ENCODE measurements at regions not wholly inside any gene's neighbourhood (a gene's known extent, or its start where the extent isn't known, plus 50 kb on each side); places are given as distances from the start of the nearest gene placed in this dataset.

DNA sequence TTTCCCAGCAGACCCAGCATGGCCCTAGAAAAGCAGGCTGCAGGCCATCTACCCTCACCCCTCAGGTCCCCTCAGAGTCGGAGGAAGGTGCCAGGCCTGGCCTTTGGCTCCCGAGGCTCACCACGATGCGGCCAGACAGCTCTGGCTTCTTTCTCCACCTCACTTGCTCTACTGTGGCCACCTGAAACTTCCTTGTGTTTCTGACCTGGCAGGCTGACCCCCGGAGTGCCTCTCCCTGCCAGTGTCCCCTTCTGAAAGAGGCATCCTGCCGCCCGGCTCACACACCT is 375.0 kb upstream of the HS6ST1 start:
- DNase-seq (ENCODE audit: low spot score), result no peak
- intact Hi-C loops (cut with DNase I), result no loop called here

DNA sequence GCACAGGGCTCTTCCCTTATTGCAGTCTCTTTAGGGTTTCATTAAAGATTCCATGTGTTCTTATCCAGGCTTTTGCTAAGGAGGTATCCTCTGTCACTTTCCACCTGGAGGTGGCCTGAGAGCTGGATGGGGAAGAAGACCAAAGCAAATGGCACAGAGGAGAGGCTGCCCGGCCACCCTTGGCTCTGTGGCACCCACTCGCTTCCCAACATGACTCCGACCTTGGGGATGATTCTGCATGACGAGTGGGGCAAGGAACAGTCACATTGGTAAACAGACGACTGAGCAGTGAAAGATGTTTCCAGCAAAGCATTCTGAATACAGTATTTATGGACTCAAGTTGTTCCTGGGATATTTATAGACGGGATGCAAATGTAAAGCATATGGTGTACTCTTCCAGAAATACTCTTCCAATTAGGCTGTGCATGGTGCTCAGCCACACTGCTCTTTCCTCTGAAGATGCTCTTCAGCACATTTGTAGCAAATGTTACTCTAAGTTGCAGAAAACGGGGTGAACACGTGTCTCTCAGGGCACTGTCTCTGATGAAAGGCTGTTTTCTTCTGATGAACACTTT is 377.1 kb upstream of the HS6ST1 start:
- intact Hi-C loops (cut with DNase I), result no loop called here

DNA sequence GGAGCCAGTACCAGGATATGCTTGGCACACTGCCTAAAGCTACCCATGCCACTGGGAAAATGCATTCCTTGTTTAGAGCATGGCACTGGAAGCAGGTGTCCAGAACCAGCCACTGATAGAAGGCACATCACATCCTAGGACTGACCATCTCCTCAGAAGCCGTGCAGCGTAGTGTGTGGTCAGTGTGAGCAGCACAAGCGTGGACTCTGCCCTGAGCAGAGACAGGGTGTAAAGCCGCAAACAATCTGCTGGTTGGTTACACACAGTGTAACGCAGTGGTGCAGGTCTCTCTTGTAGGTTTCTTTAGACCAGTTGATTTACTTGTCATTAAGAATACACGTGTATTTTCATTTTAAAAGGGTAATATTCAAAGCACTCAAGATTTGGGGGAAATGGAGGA is 377.8 kb upstream of the HS6ST1 start:
- intact Hi-C loops (cut with DNase I), result no loop called here
- no peak for DNase-seq (ENCODE audit: low spot score)

More for the DNA sequence above, 377.1 kb upstream of the HS6ST1 start:
- no peak for DNase-seq (ENCODE audit: low spot score)

DNA sequence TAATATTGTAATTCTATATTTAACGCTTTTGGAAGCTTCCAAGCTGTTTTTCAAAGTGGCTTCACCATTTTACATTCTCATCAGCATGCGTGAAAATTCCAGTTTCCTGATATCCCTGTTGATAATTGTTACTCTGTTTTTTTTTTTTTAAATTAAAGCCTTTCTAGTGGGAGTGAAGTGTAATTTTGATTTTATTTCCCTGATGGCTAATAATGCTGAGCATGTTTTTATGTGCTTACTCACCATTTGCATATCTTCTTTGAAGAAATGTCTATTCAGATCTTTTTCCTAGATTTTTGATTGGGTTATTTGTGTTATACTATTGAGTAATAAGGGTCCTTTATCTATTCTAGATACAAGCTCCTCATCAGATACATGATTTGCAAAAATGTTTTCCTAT is 382.8 kb upstream of the HS6ST1 start:
- intact Hi-C loops (cut with DNase I), result no loop called here
- DNase-seq (ENCODE audit: low spot score), result no peak

DNA sequence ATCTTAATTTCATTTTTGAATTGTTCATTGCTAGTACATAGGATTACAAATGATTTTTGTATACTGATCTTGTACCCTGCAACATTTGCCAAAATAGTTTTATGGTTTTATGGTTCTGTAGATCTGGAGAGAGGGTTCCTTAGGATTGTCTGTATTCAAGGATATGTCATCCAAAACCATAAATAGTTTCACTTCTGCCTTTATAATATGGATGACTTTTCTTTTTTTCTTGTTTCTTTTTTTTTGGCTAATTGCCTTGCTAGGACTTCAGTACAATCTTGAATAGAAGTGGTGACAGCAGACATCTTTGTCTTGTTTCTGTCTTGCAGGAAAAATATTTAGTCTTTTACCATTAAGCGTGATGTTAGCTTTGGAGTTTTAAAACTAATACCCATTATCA is 383.9 kb upstream of the HS6ST1 start:
- intact Hi-C loops (cut with DNase I), result no loop called here
- DNase-seq (ENCODE audit: low spot score), result no peak

DNA sequence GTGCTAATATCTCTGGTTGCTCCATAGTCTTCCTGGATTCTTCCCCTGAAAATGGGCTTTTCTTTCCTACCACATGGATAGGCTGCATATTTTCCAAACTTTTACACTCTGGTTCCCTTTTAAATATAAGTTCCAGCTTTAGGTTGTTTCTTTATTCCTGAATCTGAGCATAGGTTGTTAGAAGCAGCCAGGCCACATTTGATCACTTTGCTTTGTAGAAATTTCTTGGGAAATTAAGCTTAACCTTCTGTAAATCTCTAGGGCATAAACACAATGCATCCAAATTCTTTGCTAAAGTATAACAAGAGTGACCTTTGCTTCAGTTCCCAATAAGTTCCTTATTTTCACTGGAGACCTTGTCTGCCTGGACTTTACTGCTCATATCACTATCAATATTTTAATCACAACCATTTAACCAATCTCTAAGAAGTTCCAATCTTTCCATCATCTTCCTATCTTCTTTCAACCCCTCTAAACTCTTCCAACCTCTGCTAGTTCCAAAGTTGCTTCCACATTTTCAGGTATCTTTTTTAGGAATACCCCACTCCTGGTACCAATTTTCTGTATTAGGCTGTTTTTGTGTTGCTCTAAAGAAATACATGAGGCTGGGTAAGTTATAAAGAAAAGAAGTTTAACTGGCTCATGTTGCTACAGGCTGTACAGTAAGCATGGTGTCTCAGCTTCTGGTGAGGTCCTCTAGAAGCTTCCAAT is 389.6 kb upstream of the HS6ST1 start:
- intact Hi-C loops (cut with DNase I), result no loop called here
- DNase-seq (ENCODE audit: low spot score), result no peak

DNA sequence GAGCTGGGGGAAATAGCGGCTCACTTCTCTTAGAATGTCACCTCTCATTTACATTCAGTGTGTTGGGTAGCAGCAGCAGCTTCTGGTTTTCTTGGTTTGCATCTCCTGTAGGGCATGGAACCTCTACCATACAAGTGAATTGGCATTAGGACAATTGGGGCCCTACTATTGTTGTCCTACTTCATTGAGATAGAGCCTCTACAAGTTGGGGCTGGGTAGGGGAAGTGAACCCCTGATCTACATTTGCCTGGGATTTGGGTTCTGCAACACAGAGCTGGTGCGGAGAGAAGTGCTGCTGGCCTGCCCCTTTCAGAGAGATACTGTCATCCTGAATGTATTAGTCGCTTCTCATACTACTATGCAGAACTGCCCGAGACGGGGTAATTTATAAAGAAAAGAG is 391.6 kb upstream of the HS6ST1 start:
- intact Hi-C loops (cut with DNase I), result no loop called here
- DNase-seq (ENCODE audit: low spot score), result no peak

DNA sequence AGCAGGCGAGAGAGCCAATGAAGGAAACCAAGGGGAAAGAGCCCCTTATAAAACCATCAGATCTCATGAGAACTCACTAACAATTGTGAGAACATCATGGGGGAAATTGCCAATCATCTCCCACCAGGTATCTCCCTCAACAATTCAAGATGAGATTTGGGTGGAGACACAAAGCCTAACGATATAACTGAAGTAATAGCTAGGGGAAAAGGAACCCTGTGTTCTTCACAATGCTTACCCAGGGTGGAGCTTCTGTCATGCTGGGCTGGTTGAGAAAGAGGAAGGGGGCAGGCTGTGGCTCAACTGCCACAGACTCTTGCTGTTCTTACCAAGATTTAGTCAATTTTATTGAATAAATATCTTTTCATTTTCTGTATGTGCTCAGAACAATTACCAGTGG is 392.1 kb upstream of the HS6ST1 start:
- intact Hi-C loops (cut with DNase I), result no loop called here
- DNase-seq (ENCODE audit: low spot score), result no peak

DNA sequence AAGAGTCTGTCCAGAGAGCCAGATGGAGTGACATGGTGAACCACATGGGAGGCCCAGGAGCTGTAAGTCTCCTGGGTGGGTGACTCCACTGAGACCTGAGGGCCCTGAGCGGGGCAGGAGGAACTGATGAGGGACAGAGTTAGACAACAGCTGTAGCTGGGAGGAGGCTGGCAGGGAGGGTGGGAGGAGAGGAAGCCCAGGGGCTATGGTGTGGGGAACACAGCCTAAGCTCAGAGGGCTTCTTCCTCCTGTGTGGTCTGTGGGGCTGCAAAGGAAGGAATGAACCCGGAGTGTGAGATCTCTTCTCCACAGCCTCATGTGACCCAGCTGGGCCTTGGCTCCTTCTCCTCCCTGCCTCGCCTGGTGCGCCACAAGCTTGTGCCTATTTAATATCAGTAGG is 395.6 kb upstream of the HS6ST1 start:
- no peak for DNase-seq (ENCODE audit: low spot score)
- intact Hi-C loops (cut with DNase I), result no loop called here

DNA sequence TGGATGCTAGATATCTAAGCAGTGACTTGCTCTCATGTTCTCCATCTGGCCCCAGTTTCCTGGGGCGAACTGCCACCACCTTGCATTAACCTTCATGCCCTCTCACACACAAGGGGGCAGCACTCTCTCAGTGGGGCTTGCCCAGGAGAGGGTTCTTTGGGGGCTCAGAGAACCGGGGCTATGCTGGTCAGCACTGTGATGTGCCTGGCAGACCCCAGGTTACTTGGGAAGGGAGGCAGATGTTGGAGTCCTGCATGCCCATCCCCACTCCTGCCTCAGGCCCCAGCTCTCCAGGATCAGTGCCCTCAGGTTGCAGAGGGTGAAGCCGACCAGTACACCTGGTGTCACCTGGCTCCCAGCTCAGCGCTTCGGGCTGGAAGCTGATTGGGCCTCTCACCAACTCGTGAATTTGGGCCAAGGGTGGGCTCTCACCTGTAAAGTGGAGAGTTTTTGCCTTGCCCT is 396.2 kb upstream of the HS6ST1 start:
- DNase-seq (ENCODE audit: low spot score), result no peak
- intact Hi-C loops (cut with DNase I), result no loop called here

DNA sequence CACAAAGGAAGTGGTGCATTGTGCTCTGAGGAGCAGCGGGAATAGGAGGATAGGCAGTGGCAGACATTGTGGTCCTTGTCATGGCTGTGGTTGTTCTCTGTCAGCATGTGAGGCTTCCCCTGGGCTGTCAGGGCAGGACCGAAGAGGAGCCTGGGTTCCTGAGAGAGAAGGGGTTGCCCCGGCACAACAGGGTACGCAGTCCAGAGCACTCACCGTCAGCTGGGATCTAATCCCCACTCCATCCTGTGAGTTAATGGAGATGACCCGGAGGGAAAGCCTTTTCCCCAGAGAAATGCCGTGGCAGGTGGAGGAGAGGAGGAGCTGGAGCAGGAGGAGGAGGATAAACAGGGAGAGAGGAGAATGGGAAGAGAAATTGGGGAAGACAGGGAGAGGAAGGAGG is 396.7 kb upstream of the HS6ST1 start:
- no peak for DNase-seq (ENCODE audit: low spot score)
- intact Hi-C loops (cut with DNase I), result no loop called here

DNA sequence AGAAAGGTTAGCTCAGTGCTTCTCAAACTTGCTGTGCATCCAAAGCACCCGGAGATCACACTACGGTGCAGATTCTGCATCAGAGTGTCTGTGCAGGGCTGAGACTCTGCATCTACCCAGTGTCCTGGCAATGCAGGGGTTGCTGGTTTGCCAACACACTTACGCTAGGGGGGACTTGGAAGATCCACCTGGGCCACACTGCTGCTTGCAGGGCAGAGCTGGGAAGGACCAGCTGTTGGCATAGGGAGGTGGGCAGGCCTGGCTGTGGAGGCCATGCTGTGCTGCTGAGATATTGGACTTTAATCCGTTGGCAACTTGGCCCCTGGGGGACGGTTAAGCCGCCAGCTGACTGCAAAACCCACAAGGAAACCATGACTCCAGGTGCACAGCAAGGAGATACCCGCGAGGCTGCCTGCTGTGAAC is 397.6 kb upstream of the HS6ST1 start:
- DNase-seq (ENCODE audit: low spot score), result no peak
- intact Hi-C loops (cut with DNase I), result no loop called here

DNA sequence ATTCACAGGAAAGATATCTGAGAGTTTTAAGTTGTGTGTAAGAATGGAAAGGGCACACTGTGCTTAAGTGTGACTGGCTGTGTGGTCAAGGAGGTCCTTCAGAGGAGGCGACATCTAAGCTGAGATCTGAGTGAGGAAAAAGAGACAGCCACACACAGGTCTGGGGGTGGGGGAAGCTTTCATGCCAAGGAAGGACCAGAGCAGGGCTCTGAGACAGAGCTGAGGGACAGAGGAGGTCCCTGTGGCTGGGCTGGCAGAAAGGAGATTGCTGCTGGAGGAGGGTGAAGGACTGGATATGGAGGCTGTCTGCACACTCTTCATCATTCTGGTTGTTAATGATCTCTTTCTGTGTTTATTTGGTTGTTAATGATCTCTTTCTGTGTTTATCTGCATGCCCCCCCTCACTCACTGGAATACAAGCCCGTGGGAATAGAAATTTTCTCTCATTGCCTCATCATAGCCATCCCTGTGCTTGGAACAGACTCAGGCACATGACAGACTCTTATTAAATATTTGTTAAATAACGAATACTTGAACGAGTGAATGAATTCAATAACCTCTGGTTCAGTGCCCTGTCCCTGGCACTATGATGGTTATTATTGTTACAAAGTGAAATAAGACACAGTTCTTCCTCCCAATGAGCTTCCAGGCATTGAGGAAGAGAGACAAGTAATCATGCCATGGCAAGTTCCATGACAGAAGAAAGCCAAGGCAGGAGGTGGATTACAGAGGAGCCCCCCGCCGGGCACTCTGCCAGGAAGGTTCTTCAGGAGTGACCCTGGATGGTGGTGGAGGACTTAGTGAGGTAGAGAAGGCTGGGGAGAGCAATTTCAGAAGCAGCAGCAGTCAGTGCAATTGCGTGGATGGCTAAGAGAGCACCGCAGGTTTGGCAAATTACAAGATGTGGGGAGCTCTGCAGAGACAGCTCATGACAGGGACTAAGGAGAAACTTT is 399.4 kb upstream of the HS6ST1 start:
- DNase-seq (ENCODE audit: low spot score), result no peak
- intact Hi-C loops (cut with DNase I), result no loop called here

DNA sequence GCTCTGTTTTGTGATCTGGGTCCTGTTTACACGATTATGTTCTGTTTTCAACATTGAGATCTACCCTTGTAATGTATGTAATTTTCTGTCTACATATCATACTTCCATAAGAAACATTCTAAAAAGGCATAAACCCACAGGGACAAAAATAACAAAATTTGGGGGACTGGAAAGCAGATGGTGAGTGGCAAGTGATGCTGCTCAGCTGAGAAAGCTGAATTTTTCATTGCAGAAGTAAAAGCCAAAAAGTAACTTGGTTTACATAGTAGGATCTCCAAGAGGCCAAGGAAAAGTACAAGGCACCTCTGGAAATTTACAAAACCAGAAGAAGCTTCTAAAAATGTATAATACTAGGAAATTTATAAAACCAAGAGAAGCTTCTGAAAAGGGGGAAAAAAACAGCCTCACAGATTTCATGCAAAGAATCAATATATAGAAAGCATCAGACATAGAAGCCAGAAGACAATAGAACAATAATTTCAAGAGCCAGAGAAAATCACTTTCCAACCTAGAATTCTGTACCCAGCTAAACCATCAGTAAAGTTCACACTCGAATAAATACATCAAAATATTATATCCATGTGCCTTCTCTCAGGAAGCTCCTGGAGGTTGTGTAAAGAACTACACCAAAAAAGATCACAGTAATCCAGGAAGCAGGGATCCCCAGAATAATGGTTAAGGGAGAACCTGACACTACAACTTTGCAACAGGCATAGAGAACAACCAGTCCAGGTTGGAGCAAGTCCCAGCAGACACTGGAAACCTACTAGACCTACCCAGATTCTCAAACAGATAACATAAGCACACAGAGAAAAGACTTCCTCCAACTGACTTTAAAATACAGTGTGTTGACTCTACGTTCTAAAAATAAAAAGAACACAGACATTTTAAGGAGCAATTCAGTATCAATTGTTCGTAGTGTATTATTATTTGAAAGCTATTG is 401.7 kb upstream of the HS6ST1 start:
- intact Hi-C loops (cut with DNase I), result no loop called here
- DNase-seq (ENCODE audit: low spot score), result no peak

DNA sequence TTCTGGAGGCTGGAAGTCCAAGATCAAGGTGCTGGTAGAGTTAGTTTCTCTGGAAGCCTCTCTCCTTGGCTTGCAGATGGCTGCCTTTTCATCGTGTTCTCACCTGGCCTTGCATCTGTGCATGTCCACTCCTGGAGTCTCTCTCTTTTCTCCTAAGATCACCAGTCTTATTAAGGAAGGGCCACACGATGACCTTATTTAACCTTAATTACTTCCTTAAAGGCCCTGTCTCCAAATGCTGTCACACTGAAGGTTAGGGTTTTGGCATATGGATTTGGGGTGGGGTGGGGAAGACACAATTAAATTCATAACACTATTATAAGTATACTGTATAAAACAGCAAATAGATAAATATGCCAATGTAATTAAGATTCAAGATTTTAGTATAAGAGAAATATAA is 402.4 kb upstream of the HS6ST1 start:
- intact Hi-C loops (cut with DNase I), result no loop called here
- DNase-seq (ENCODE audit: low spot score), result no peak

DNA sequence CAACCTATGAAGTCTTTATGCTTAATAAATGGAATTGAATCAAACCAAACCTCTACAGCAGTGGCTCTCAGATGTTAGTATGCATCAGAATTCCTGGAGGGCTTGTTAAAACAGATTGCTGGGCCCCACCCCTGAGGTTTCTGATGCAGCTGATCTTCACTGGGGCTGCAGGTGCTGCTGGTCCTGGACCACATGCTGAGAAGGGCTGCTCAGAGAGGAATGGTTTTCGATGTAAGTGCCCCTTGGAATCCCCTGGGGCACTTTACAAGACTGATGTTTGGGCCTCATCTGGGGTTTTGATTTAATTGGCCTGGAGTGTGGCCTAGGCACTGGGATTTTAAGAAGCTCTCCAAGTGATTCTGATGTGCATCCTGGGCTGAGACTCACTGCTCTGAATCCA is 403.8 kb upstream of the HS6ST1 start:
- intact Hi-C loops (cut with DNase I), result no loop called here

DNA sequence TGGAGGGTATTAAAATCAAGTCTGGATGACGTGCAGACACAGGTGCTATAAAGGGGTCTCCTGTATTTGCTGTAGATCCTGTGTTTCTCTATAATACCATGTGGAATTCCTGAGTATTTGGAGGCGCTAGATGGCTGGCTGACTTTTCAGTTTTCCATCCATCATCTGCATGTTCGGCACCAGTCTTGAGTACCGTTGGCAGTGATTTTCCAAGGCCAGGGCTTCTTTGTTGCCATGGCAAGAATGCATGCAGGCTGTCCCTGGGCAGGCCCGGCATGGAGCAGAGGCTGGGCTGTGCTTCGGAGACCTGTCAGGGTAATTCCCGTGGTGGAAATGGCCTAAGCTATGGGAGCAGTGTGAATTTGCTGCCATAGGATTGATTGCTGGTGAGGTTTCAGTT is 405.9 kb upstream of the HS6ST1 start:
- intact Hi-C loops (cut with DNase I), result no loop called here

More for the DNA sequence above, 403.8 kb upstream of the HS6ST1 start:
- no peak for DNase-seq (ENCODE audit: low spot score)

DNA sequence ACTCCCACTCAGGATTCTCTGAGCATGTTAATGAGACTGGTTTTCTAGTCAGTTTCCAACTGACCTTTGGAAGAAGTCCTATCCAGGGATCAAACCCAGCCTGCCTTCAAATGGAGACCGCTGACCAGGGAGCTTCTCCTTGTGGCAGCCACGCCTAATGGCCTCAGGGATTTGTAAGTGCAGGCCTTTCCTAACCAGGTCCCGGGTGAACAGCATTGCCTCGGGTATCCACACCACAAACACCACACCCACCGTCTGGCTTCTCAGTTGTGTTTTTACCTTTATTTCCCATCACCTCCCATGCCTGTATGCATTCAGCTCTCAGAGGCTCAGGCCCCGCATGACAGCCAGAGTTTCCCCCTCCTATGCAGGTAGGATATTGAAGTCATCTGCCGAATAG is 406.3 kb upstream of the HS6ST1 start:
- no peak for DNase-seq (ENCODE audit: low spot score)
- intact Hi-C loops (cut with DNase I), result no loop called here

More for the DNA sequence above, 405.9 kb upstream of the HS6ST1 start:
- DNase-seq (ENCODE audit: low spot score), result no peak

DNA sequence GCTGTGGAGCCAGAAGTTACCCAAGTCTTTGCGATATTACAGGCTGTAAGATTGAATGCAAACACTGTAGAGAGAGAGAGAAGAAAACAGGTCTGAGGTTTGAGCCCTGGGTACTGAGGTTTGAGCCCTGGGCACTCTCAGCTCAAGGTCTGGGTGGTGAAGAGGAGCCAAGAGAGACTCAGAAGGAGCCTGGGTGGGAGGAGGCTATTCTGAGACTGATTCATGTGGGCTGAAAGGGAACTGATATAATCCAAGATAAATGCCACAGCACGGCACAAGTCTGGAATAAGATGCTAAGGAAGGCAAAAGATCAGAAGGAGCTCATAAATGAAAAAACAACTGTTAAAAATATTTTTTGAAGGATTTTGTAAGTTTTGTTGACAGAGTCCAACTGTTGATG is 407.6 kb upstream of the HS6ST1 start:
- no peak for DNase-seq (ENCODE audit: low spot score)
- intact Hi-C loops (cut with DNase I), result no loop called here

All from posterior vena cava (tissue), 2 donors.